ENCODE measurements at regions not wholly inside any gene's neighbourhood (a gene's known extent, or its start where the extent isn't known, plus 50 kb on each side); places are given as distances from the start of the nearest gene placed in this dataset.

GRCh38 chr3:46133285-46133684 is 74.8 kb downstream of the CCR1 start:
- TF ChIP-seq CTCF (IDR thresholded peaks at IDR 0.05; ENCODE audit: low read depth, low read length, poor library complexity, severe bottlenecking) (no peak), EZH2phosphoT487 (IDR thresholded peaks at IDR 0.05; ENCODE audit: borderline replicate concordance, low read length) (no peak)
